ENCODE measurements at regions not wholly inside any gene's neighbourhood (a gene's known extent, or its start where the extent isn't known, plus 50 kb on each side); places are given as distances from the start of the nearest gene placed in this dataset.

GRCh38 chrX:69110116-69110530 lies 55.1 kb downstream of the PJA1 start:
- DNase-seq = no peak

DNA sequence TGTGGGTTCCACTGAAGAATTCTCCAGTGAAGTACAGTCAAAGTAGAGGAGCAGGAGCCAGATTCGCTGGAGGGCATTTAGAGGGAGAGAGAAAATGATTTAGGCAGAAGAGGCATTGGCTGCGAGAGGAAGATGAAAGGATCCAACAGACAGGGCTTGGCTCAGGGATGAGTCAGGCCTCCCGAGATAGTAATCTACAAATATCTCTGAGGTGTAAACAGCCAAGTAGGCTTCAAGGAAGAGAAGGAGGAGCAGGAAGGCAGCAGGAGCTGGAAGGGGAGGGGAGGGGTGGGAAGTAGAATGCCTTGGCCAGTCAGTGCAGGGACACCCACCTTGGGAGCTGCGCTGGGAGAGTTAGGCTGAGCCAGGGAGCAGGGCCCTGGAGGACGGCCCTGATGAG lies 55.5 kb downstream of the PJA1 start:
- no peak for DNase-seq

DNA sequence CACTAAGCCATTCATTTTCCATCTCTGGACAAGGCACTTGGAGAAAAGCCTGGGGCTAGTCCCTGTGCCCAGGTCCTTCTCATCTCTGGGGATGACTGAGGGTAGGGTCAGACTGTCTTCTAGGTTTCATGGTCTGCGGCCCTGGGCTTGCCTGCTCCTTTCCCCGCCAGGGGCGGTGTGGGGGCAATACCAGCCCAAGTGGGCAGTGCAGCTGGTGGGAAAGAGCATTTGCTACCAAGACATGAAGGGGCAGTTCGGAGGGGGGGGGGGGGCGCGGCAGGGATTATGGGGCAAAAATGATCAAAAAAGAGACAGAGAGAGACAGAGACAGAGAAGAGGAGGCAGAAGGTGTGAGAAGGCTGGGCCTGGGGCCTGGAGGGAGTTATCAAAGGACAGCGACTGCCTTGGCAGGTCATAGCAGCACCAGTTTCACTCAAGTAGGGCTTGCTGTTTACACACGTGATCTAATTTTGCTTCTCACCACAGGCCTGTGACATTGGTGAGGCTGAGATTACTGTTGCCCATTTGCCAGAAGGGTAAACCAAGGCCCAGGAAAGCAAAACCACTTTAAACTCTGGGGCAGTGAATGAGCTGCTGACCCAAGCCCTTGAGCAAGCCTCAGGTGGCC lies 56.1 kb downstream of the PJA1 start:
- DNase-seq = no peak

DNA sequence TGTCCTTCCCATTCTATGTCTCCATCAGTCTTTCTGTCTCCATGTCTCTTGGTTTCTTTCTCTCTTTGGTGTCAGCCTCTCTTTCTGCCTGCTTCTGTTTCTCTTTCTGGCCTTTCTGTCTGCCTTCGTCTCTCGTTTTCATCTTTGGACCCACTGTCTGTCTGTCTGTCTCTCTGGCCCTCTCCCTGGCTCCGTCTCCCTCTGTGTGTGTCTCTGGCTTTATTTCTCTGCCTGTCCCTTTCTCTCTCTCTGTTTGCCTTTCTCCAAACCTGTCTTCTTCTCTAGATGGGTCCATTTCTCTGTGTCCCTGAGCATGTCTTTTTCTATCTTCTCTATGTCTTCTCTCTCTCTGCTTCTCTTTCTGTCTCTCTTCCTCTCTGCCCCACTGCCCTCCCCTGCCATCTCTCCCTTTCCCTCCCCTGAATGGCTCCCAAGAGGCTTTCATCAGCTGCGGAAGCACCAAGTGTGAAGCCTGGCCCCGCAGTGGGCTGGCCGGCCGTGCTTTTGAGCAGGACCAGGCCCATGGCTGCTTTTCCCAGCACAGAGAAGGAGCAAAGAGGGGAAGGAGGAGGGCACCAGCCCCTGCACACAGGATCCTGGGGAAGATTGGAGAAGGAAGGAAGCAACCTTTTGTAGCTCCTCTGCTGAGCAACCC lies 57.4 kb downstream of the PJA1 start:
- DNase-seq = no peak

GRCh38 chrX:69107231-69107739 lies 58.0 kb downstream of the PJA1 start:
- DNase-seq = no peak

- DNase-seq = no peak
These were observed 60.4 kb downstream of the PJA1 start for GRCh38 chrX:69104756-69105434.

GRCh38 chrX:69103539-69103938 lies 61.7 kb downstream of the PJA1 start:
- no peak for DNase-seq

GRCh38 chrX:69102612-69103194 lies 62.5 kb downstream of the PJA1 start:
- DNase-seq = no peak

DNA sequence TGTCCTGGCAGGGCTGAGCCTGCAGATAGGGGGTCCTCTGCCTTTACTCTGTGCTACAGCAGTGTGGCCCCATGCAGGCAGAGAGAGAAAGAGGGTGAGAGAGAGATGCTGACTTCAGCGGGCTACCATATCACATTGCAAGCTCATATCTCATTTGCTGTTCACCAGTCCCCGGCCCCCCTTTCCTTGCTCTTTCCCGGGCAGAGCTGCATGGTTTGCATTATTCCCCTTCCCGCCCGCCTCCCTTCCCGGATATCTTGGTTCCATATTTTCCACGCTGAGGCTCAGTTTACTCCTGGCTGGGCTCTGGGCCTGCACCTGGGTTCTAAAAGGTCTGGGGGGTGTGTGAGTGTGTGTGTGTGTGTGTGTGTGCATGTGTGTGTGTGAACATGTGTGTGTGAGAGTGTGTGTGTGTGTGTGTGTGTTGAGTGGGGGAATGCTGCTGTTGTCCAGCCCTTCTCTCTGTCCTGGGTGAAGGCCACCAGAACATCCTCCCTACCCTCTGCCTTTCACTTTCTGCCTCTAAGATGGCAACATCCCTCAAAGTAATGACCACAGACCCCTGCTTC lies 63.5 kb downstream of the PJA1 start:
- no peak for DNase-seq

DNA sequence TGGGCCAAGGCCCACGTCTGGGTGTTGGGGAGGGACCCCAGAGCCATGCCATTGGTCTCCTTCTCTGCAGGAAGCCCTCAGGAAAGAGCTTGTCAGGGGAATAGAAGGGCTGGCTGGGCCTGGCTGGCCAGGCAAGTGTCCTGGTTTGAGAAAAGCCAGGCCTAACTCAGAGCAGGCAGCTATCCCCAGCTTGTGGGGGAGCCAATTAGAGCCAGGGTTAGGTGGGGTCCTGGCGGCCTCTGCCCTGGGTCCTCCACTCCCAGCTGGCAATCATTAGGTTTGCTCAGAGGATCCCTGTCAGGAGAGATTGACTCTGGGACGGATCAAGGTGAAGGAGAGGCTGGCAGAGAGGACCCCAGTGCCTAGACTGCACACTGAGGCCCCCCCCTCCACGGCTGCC lies 64.8 kb downstream of the PJA1 start:
- DNase-seq = no peak

DNA sequence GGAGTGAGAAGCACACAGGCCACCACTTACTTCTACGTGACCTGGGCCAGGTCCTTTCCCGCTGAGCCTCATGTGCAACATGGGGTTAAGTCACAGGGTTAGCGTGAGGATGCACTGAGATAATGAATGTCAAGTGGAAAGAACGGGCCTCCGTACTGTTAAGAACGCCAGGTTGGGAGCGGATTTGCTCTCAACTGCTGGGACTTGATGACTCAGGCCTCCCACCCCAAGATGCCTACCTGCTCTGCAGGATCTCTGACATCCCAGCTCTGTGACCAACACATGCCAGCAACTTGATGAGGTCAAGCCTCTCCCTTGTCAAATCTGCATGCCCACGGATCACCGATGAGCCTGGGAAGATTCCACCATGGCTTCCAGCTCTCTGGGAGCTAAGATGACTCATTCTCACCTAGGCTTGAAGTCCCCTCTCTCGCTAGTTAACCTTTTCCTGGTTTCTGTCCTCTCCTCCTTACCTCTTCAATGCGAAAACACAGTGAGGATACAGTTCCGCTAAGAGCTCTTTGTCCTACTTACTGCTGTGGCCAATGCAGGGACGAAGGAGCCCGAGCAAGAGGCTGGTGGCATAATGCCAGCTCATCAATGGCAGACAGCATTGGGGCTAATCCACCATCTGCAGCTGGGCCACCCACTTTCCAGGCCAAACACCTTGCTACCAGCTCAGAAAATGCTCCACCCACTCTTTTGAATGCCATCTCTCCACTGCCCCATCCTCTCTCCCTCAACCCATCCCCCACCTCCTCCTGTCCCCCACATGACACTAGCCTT lies 67.6 kb downstream of the PJA1 start:
- DNase-seq = no peak

- DNase-seq = no peak
These were observed 68.3 kb downstream of the PJA1 start for GRCh38 chrX:69096963-69097362.

DNA sequence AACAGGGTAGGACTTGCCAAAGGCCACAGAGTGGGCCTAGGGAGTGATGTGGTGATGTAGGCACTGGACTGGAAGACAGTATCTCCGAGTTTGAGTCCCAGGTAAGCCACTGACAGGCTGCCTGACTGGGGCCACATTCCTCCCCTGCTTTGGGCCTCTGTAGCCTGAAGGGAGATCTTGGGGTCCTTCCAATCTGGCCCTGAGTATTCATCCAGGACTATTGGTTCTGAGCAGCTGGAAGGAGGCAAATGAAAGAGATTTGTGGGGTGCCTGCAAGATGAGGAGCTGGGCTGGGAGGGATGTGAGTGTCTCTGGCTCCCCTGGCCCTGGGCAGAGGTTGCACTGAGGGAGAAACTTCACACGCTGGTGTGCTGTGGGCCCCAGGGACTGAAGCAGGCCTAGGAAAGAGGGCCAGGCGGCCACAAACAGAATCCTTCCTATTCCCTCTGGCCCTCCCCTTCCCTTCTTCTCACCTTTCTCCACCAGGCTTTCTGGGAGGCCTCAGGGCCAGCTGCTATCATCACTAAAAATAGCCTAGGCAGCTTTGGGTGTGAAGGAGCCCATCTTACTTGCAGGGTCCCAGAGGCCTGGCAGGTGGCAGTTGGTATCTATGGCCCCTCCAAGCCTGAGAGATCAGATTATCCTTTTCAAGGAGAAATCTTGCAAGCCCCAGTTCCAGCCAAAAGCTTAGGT lies 70.1 kb downstream of the PJA1 start:
- no peak for DNase-seq

DNA sequence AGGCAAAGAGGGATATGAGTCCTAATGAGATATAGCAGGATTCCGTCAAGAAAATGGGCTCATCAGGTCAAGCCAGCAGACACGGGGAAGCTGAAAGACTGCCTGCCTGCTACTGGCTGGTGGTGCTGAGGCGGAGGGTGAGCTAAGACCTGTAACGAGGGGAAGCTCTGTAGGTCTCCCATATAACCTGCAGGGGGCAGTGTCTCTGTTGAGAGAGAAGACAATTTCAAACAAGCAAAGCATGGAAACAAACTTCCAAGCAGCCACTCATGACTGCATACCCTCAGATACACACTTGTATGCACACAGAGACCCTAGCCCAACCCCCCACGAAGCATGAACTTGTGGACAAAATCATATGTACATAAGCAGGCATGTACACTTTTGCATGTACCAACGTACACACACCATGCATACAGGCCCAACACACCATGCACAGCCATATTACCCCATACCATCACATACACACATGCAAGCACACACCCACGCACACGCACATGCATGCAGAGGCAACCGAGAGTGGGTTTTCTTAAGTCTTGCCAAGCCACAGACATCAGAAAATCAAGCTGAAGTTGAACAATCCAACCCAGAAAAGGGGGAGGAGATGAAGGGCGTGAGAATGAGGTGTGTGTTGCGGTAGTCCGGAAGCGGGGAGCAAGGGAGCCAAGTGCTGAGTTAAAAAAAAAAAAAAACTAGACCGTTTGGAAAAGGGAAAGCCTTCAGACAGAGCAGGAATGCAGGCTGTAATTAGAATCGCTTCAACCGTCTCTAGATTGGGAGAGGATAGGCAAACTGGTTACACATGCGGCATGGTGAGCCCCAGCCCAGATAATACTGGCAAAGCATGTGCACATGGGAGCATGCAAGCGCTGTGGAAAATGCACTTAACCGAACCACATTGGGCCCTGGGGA lies 71.0 kb downstream of the PJA1 start:
- peak; percentile 3 for DNase-seq

DNA sequence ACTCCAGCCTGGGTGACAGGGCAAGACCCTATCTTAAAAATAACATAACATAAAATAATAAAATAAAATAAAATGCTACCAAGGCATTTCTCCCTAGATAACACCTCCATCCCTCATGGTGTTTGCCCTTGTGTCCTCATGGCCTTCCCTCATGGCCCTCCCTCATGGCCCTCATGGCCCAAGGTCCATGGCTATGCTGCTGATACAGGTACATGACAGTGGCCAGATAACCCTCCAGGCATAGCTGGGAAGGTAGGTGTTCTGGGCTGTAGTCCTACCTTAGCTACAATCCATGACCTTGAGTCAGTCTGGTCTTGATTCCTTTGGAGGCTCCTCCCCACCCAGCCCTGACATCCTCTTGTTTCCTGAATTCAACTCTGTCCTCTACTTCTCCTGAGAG lies 75.2 kb downstream of the PJA1 start:
- no peak for DNase-seq

DNA sequence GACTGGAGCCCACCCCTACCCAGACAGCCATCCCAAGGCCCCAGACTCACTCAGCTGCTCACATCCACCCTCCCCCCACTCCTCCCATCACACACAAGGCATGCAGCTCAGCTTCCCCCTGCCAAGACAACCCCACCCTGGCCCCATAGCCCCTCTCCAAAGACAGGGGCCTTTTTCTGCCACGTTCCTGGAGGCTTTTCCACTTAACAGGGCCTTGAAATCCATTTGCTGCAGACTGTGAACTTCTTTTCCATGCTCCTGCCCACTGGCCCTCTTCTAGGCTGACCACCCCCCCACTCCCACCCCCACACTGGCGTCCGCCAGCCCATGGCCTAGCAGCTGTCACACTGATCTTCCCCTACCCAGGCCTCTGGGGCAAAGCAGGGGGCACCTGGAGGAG lies 76.0 kb downstream of the PJA1 start:
- DNase-seq = no peak

DNA sequence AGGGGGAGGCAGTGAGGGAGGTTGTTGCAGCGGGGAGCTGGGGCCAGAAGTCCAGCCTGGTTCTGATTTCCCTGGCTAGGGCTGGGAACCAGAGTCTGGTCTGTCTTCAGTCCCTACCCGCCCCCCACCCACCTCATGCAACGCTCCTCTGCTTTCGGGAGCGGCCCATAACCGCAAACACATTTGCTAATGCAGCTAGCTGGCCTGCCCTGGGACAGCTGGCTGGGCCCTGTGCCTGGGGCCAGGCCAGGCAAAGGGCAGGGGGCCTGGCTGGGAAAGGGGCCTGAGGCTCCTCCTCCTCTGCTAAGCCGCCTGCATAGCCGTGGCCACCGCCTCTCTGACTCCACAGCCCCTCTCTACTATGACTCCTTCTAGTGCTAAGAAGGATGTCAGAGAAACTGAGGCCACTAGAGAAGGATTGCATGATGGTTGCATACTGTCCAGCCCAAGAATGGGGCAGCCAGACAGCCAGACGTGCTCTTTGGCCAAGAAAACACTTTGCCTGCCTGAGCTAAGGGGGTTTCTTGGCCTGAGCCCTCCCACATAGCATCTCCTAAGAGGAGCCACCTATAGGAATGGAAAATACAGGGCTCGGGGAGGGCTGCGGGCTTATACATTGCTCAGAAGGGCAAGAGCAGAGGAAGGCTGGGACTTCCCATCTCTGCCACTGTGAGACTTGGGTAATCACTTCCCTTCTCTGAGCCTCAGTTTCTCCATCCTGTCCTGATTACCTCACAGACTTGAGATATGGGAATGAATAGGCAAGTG lies 76.9 kb downstream of the PJA1 start:
- DNase-seq = no peak

DNA sequence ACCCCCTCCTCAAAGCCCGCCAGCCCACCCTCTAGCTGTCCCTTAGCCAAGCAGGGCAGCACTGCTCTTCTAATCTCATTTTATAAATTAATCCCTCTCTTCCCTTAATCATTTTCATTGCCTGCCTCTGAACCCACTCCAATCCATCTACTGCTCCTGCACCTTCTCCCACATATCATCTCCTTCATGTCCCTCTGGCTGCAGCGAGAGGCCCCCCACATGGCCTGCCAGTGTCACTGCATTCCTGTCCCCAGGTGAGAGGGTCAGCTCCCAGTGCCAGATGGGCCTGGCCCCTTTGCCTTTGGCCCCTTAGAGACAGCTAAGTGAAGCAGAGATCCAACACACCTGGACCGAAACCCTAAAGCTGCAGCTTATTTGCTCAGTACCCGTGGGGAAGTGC lies 79.4 kb downstream of the PJA1 start:
- DNase-seq = no peak

GRCh38 chrX:69085151-69085550 lies 80.1 kb downstream of the PJA1 start:
- no peak for DNase-seq

- no peak for DNase-seq
These were observed 81.5 kb downstream of the PJA1 start for GRCh38 chrX:69083801-69084200.
